Chondrocyte (in vitro differentiated cells): ENCODE measurements at regions not wholly inside any gene's neighbourhood (a gene's known extent, or its start where the extent isn't known, plus 50 kb on each side); places are given as distances from the start of the nearest gene placed in this dataset.

Experiments
- DNase-seq: peaks from one replicate; pipeline ENCODE4 v3.0.0; 2021; ENCODE audit warnings: mixed read lengths, low spot score
- H3K27ac Mint-ChIP-seq: one replicate; pipeline ENCODE4 v1.8.0; 2021; ENCODE audit warnings: mild to moderate bottlenecking, moderate library complexity, mixed read lengths; ENCODE audit not compliant: unreplicated experiment
- H3K27me3 Mint-ChIP-seq: 2 replicates; pipeline ENCODE4 v1.8.0; 2021; ENCODE audit warnings: low read depth, mixed read lengths
- H3K36me3 Mint-ChIP-seq: 2 replicates; pipeline ENCODE4 v1.8.0; 2021; ENCODE audit warnings: low read depth, mixed read lengths
- H3K4me1 Mint-ChIP-seq: 2 replicates; pipeline ENCODE4 v1.8.0; 2021; ENCODE audit warnings: low read depth, mild to moderate bottlenecking, mixed read lengths
- H3K4me3 Mint-ChIP-seq: one replicate; pipeline ENCODE4 v1.8.0; 2021; ENCODE audit warnings: mild to moderate bottlenecking, moderate library complexity, mixed read lengths; ENCODE audit not compliant: unreplicated experiment
- H3K9me3 Mint-ChIP-seq: 2 replicates; pipeline ENCODE4 v1.8.0; 2021; ENCODE audit warnings: low read depth, mixed read lengths
- TF ChIP-seq, protein P1 (sequence below): fragments of 200-600 bp; sonication (generic); IDR thresholded peaks from 2 replicates; pipeline ENCODE4 v1.5.0; 2021; ENCODE audit warnings: antibody characterized with exemption, mild to moderate bottlenecking, moderate library complexity

DNA sequence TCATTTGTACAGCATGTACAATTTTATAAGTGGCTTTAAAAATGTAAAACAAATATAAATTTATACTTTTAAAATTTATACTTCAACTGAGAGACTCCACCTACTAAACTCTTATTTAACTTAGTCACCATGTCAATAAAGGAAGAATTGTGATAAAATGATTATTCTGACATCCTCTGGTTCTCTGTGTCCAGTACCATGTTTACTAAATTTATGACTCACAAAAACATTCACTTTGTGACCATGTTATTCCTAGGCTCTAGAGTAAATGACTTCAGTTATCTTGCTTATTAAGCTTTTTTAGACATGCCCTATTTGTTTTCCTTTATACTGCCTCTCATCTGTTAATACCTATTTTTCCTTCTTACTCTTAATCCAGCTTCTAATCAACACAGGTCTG, 959.6 kb upstream of the SLC39A10 start:
- Mint-ChIP-seq H3K9me3 (peaks cover 10% of the 10 kb centered on the region), H3K27ac (no peak overlapping the region), H3K36me3 (no peaks in the 10 kb centered on the region), H3K27me3 (no peaks in the 10 kb centered on the region), H3K4me3 (no peak overlapping the region), H3K4me1 (no peaks in the 10 kb centered on the region)
- TF ChIP-seq, protein P1, sequence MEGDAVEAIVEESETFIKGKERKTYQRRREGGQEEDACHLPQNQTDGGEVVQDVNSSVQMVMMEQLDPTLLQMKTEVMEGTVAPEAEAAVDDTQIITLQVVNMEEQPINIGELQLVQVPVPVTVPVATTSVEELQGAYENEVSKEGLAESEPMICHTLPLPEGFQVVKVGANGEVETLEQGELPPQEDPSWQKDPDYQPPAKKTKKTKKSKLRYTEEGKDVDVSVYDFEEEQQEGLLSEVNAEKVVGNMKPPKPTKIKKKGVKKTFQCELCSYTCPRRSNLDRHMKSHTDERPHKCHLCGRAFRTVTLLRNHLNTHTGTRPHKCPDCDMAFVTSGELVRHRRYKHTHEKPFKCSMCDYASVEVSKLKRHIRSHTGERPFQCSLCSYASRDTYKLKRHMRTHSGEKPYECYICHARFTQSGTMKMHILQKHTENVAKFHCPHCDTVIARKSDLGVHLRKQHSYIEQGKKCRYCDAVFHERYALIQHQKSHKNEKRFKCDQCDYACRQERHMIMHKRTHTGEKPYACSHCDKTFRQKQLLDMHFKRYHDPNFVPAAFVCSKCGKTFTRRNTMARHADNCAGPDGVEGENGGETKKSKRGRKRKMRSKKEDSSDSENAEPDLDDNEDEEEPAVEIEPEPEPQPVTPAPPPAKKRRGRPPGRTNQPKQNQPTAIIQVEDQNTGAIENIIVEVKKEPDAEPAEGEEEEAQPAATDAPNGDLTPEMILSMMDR = no peak
- DNase-seq = no peak

DNA sequence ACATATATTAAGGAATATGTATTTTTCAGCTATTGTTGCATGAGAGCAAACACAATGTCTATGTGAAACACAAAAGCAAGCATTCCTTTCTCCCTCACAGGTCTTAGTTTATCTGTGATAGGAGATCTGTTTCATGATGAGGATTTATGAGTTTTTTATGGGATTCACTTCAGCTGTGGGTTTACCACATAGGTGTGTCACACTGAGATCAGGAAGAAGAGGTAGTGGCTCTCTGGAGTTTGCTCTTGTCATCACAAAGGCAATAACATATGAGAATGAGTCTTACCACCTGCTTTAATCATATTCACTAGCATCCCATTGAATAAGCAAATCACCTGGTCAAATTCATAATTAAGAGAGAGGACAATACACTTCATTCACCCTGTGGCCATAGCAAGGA, 960.3 kb upstream of the SLC39A10 start:
- H3K27me3 Mint-ChIP-seq = no peaks in the 10 kb centered on the region
- peaks cover 10% of the 10 kb centered on the region for H3K9me3 Mint-ChIP-seq
- no peak for DNase-seq
- H3K27ac Mint-ChIP-seq = no peak overlapping the region
- TF ChIP-seq, protein P1 = no peak
- H3K4me1 Mint-ChIP-seq = no peaks in the 10 kb centered on the region
- H3K36me3 Mint-ChIP-seq = no peaks in the 10 kb centered on the region
- no peak overlapping the region for H3K4me3 Mint-ChIP-seq

DNA sequence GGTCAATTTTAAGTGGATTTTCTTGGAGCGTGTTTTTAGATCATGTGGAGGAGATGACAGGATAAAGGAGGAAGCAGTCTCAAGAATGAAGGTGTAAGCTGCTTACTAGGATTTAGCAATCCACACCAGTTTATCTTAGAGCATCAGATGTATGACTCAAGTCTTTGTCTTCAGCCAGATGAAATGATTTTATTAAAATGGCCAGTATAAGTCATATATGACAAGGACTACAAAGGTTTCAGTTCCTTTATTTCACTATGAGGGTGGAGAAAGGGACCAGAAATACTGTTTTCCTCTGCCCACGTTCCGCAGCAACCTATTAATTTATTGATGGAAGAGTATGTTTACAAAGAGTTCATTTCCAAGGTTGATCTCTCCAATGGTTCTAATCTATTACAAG, 970.5 kb upstream of the SLC39A10 start:
- TF ChIP-seq, protein P1 = no peak
- H3K4me3 Mint-ChIP-seq = no peak overlapping the region
- no peaks in the 10 kb centered on the region for H3K9me3 Mint-ChIP-seq
- no peak overlapping the region for H3K27ac Mint-ChIP-seq
- H3K27me3 Mint-ChIP-seq = peaks cover 12% of the 10 kb centered on the region
- H3K36me3 Mint-ChIP-seq = no peaks in the 10 kb centered on the region
- H3K4me1 Mint-ChIP-seq = no peaks in the 10 kb centered on the region
- DNase-seq = no peak

DNA sequence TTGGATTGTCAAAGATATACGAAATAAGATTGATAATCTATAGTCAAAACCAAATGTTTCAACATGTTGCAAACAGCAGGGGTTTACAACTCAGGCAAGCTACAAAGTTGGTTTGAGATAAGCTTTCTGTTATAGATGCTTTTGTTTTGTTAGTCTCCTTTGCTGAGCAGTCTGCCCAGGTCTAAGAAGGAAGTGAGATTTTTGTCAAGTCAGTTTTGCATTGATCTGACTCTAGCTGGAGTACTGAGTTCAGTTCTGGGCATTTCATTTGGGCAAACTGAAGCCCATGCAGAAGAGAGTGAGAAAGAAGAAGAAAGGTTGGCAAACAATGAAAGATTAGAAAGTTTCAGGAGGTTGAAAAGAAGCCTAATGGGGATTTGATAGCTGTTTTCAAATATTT, 983.0 kb upstream of the SLC39A10 start:
- Mint-ChIP-seq H3K4me3 (no peak overlapping the region), H3K27me3 (peaks cover 17% of the 10 kb centered on the region), H3K27ac (no peak overlapping the region), H3K36me3 (no peaks in the 10 kb centered on the region), H3K4me1 (no peaks in the 10 kb centered on the region), H3K9me3 (no peaks in the 10 kb centered on the region)
- DNase-seq = no peak
- TF ChIP-seq, protein P1 = no peak

DNA sequence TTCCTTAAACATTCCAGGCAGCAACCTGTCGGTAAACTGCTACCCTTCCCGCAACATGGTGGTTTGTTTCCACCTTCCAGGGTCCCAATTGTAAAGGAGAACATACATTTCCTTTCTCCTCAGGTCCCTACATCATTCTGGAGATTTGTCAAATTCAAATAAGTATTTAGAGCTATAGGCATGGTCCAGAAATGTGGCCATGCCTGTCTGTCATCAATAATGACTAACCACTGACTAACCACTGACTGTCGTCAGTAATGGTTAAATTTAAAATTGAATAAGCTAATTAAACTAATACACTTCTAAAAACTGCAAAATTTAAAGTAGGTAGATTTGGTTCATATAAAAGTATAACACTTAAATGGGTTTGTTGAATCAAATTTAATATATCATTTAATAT, 984.0 kb upstream of the SLC39A10 start:
- Mint-ChIP-seq H3K9me3 (no peaks in the 10 kb centered on the region), H3K27me3 (peaks cover 20% of the 10 kb centered on the region), H3K4me1 (no peaks in the 10 kb centered on the region), H3K4me3 (no peak overlapping the region), H3K27ac (no peak overlapping the region), H3K36me3 (no peaks in the 10 kb centered on the region)
- DNase-seq = no peak
- TF ChIP-seq, protein P1 = no peak
